Breast epithelium (tissue), 4 donors: ENCODE measurements at regions not wholly inside any gene's neighbourhood (a gene's known extent, or its start where the extent isn't known, plus 50 kb on each side); places are given as distances from the start of the nearest gene placed in this dataset.

ENCODE experiments used
- DNase-seq, 2 donors: peaks; one replicate each; pipeline ENCODE4 v3.0.0-alpha.2; 2019; ENCODE audit warnings: low spot score in 2 of 2
- H3K27ac ChIP-seq, 2 donors: fragments of 200-600 bp; sonication (generic) in 1 of 2; one replicate each; pipeline ENCODE4 v1.5.1; 2016 to 2019; ENCODE audit warnings: mild to moderate bottlenecking in 1 of 2
- H3K27me3 ChIP-seq, 2 donors: fragments of 200-600 bp; sonication (generic) in 1 of 2; one replicate each; pipeline versions ENCODE4 v1.5.1 to v1.6.0; 2017 to 2019; ENCODE audit warnings: control low read depth in 1 of 2, mild to moderate bottlenecking in 1 of 2
- H3K36me3 ChIP-seq: fragments of 200-600 bp; one replicate; pipeline ENCODE4 v1.5.1; 2019
- H3K4me1 ChIP-seq, 2 donors: fragments of 200-600 bp; sonication (generic); one replicate each; pipeline ENCODE4 v1.5.1; 2016 to 2019; ENCODE audit warnings: control low read depth in 1 of 2
- H3K4me3 ChIP-seq, 3 donors: fragments of 200-600 bp; sonication (generic); 1 replicate in 2 of 3; 2 replicates in 1 of 3; pipeline ENCODE4 v1.5.1; 2016 to 2019; ENCODE audit warnings: mild to moderate bottlenecking in 3 of 3, moderate library complexity in 2 of 3
- H3K9me3 ChIP-seq, 2 donors: fragments of 200-600 bp; sonication (generic) in 1 of 2; one replicate each; pipeline ENCODE4 v1.5.1; 2016 to 2019; ENCODE audit warnings: control low read depth in 1 of 2
- POLR2A ChIP-seq: fragments of 450-650 bp; IDR thresholded peaks from one replicate; pipeline ENCODE4 v1.6.1; 2016; ENCODE audit warnings: antibody characterized with exemption, mild to moderate bottlenecking, moderate library complexity
- POLR2AphosphoS5 ChIP-seq, 3 donors: sonication (generic); formaldehyde crosslinking; IDR thresholded peaks; one replicate each; pipeline ENCODE4 v1.6.1; 2017; ENCODE audit warnings: antibody characterized with exemption in 3 of 3
- intact Hi-C: fragments of 100-400 bp; cut with DNase I; formaldehyde crosslinking; loops from one replicate; pipeline ENCODE4 v1.15.1; 2023; ENCODE audit warnings: low total_unique reads
- TF ChIP-seq, protein P1 (sequence below), 3 donors: fragments of 450-650 bp; IDR thresholded peaks; one replicate each; pipeline ENCODE4 v1.5.1; 2016 to 2017; ENCODE audit warnings: antibody characterized with exemption in 3 of 3, mild to moderate bottlenecking in 3 of 3, moderate library complexity in 3 of 3

- DNase-seq = no peak
- H3K4me3 ChIP-seq = no peak overlapping the region
- no peaks in the 10 kb centered on the region for H3K27me3 ChIP-seq
- H3K9me3 ChIP-seq = no peaks in the 10 kb centered on the region
- H3K36me3 ChIP-seq = no peaks in the 10 kb centered on the region
- TF ChIP-seq, protein P1, sequence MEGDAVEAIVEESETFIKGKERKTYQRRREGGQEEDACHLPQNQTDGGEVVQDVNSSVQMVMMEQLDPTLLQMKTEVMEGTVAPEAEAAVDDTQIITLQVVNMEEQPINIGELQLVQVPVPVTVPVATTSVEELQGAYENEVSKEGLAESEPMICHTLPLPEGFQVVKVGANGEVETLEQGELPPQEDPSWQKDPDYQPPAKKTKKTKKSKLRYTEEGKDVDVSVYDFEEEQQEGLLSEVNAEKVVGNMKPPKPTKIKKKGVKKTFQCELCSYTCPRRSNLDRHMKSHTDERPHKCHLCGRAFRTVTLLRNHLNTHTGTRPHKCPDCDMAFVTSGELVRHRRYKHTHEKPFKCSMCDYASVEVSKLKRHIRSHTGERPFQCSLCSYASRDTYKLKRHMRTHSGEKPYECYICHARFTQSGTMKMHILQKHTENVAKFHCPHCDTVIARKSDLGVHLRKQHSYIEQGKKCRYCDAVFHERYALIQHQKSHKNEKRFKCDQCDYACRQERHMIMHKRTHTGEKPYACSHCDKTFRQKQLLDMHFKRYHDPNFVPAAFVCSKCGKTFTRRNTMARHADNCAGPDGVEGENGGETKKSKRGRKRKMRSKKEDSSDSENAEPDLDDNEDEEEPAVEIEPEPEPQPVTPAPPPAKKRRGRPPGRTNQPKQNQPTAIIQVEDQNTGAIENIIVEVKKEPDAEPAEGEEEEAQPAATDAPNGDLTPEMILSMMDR (IDR thresholded peaks at IDR 0.05) = no peak
- TF ChIP-seq POLR2A = no peak
- no peak for TF ChIP-seq POLR2AphosphoS5 (IDR thresholded peaks at IDR 0.05)
- intact Hi-C loops = no loop called here
- no peak overlapping the region for H3K27ac ChIP-seq
- H3K4me1 ChIP-seq = no peaks in the 10 kb centered on the region
Observed at GRCh38 chr5:129356846-129357245, 103.3 kb upstream of the ADAMTS19 start.

- Histone ChIP-seq H3K4me3 (no peak overlapping the region), H3K27me3 (no peaks in the 10 kb centered on the region), H3K4me1 (no peaks in the 10 kb centered on the region), H3K9me3 (no peaks in the 10 kb centered on the region), H3K27ac (no peak overlapping the region), H3K36me3 (no peaks in the 10 kb centered on the region)
- no peak for TF ChIP-seq POLR2AphosphoS5 (IDR thresholded peaks at IDR 0.05)
- TF ChIP-seq, protein P1 (IDR thresholded peaks at IDR 0.05) = no peak
- no peak for TF ChIP-seq POLR2A
- intact Hi-C loops = no loop called here
- no peak for DNase-seq
Observed at GRCh38 chr5:129358069-129358468, 102.0 kb upstream of the ADAMTS19 start.

- intact Hi-C loops = no loop called here
- DNase-seq = no peak
- TF ChIP-seq POLR2AphosphoS5 (IDR thresholded peaks at IDR 0.05) (no peak), POLR2A (no peak)
- TF ChIP-seq, protein P1 (IDR thresholded peaks at IDR 0.05) = no peak
- H3K4me3 ChIP-seq = no peak overlapping the region
- H3K27me3 ChIP-seq = no peaks in the 10 kb centered on the region
- no peaks in the 10 kb centered on the region for H3K4me1 ChIP-seq
- H3K27ac ChIP-seq = no peak overlapping the region
- H3K36me3 ChIP-seq = no peaks in the 10 kb centered on the region
- H3K9me3 ChIP-seq = no peaks in the 10 kb centered on the region
Observed at GRCh38 chr5:129359450-129359849, 100.6 kb upstream of the ADAMTS19 start.

GRCh38 chr5:129361441-129362025, 98.6 kb upstream of the ADAMTS19 start:
- intact Hi-C loops = no loop called here
- H3K4me3 ChIP-seq = no peak overlapping the region
- no peaks in the 10 kb centered on the region for H3K9me3 ChIP-seq
- H3K27ac ChIP-seq = no peak overlapping the region
- no peak for TF ChIP-seq POLR2AphosphoS5 (IDR thresholded peaks at IDR 0.05)
- TF ChIP-seq POLR2A = no peak
- TF ChIP-seq, protein P1 (IDR thresholded peaks at IDR 0.05) = no peak
- DNase-seq = no peak
- no peaks in the 10 kb centered on the region for H3K27me3 ChIP-seq
- H3K4me1 ChIP-seq = no peaks in the 10 kb centered on the region
- H3K36me3 ChIP-seq = no peaks in the 10 kb centered on the region

DNA sequence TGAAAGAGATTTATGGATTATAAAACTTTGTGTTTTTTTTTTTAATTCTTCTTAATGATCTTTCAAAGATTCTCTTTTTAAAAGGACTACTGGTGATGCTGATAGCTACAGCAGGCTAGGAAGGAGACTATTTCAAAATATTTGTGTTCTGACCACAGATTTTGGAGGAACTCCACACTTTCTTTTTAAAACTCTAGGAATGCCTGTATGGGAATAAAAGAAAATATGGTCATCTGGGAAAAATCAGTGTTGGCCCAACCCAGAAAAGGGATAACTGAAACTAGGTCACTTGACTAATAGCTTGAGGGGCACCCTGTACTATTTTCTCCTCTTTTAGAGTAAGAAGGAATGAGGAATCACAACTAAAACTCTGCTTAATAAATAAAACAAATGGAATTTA, 97.6 kb upstream of the ADAMTS19 start:
- H3K9me3 ChIP-seq = no peaks in the 10 kb centered on the region
- no peaks in the 10 kb centered on the region for H3K36me3 ChIP-seq
- TF ChIP-seq POLR2A (no peak), POLR2AphosphoS5 (IDR thresholded peaks at IDR 0.05) (no peak)
- TF ChIP-seq, protein P1 (IDR thresholded peaks at IDR 0.05) = no peak
- H3K4me1 ChIP-seq = no peaks in the 10 kb centered on the region
- H3K27ac ChIP-seq = no peak overlapping the region
- intact Hi-C loops = no loop called here
- H3K27me3 ChIP-seq = no peaks in the 10 kb centered on the region
- no peak overlapping the region for H3K4me3 ChIP-seq
- no peak for DNase-seq
